ENCODE measurements at regions not wholly inside any gene's neighbourhood (a gene's known extent, or its start where the extent isn't known, plus 50 kb on each side); places are given as distances from the start of the nearest gene placed in this dataset.

- no peak for DNase-seq
Measured at GRCh38 chr2:104049438-104049837, 804.5 kb upstream of the POU3F3 start.

GRCh38 chr2:104049981-104050380 lies 803.9 kb upstream of the POU3F3 start:
- no peak for DNase-seq

GRCh38 chr2:104050656-104051242 lies 803.2 kb upstream of the POU3F3 start:
- DNase-seq: no peak

- no peak for DNase-seq
Measured at GRCh38 chr2:104051766-104052165, 802.1 kb upstream of the POU3F3 start.

GRCh38 chr2:104052356-104052755 lies 801.6 kb upstream of the POU3F3 start:
- DNase-seq: no peak

- DNase-seq: no peak
Measured at GRCh38 chr2:104056451-104056850, 797.5 kb upstream of the POU3F3 start.

GRCh38 chr2:104068665-104069064 lies 785.2 kb upstream of the POU3F3 start:
- DNase-seq: no peak

- DNase-seq: no peak
Measured at GRCh38 chr2:104077573-104077972, 776.3 kb upstream of the POU3F3 start.

GRCh38 chr2:104078431-104079157 lies 775.3 kb upstream of the POU3F3 start:
- no peak for DNase-seq

- DNase-seq: no peak
Measured at GRCh38 chr2:104088745-104089144, 765.2 kb upstream of the POU3F3 start.

- no peak for DNase-seq
Measured at GRCh38 chr2:104090407-104090806, 763.5 kb upstream of the POU3F3 start.

GRCh38 chr2:104091894-104092293 lies 762.0 kb upstream of the POU3F3 start:
- no peak for DNase-seq

- DNase-seq: no peak
Measured at GRCh38 chr2:104092886-104093285, 761.0 kb upstream of the POU3F3 start.

- no peak for DNase-seq
Measured at GRCh38 chr2:104102615-104103014, 751.3 kb upstream of the POU3F3 start.

- DNase-seq: no peak
Measured at GRCh38 chr2:104109356-104109755, 744.6 kb upstream of the POU3F3 start.

- no peak for DNase-seq
Measured at GRCh38 chr2:104118889-104119288, 735.0 kb upstream of the POU3F3 start.

GRCh38 chr2:104120171-104120570 lies 733.7 kb upstream of the POU3F3 start:
- DNase-seq: no peak

GRCh38 chr2:104125096-104125495 lies 728.8 kb upstream of the POU3F3 start:
- no peak for DNase-seq

GRCh38 chr2:104127049-104127770 lies 726.7 kb upstream of the POU3F3 start:
- no peak for DNase-seq

- no peak for DNase-seq
Measured at GRCh38 chr2:104140361-104140760, 713.6 kb upstream of the POU3F3 start.

GRCh38 chr2:104158191-104158590 lies 695.7 kb upstream of the POU3F3 start:
- no peak for DNase-seq

GRCh38 chr2:104163611-104164130 lies 690.2 kb upstream of the POU3F3 start:
- DNase-seq: no peak

GRCh38 chr2:104164721-104165252 lies 689.1 kb upstream of the POU3F3 start:
- no peak for DNase-seq

- no peak for DNase-seq
Measured at GRCh38 chr2:104177179-104177578, 676.7 kb upstream of the POU3F3 start.
